Ovary (tissue), 3 donors: ENCODE measurements at regions not wholly inside any gene's neighbourhood (a gene's known extent, or its start where the extent isn't known, plus 50 kb on each side); places are given as distances from the start of the nearest gene placed in this dataset.

Experiments
- CTCF ChIP-seq, 3 donors: fragments of 450-650 bp in 2 of 3; fragments of 200-600 bp in 1 of 3; IDR thresholded peaks; one replicate each; pipeline versions ENCODE4 v1.5.1 to v1.8.0; 2016 to 2022; ENCODE audit warnings: antibody characterized with exemption in 3 of 3, mild to moderate bottlenecking in 1 of 3
- EP300 ChIP-seq: sonication (generic); formaldehyde crosslinking; IDR thresholded peaks from one replicate; pipeline ENCODE4 v1.6.1; 2017; ENCODE audit warnings: antibody characterized with exemption
- POLR2A ChIP-seq: fragments of 450-650 bp; IDR thresholded peaks from one replicate; pipeline ENCODE4 v1.6.1; 2017; ENCODE audit warnings: antibody characterized with exemption, mild to moderate bottlenecking, moderate library complexity
- donor health status: DM: no; HTN: no; CAD: no.

- no peak for TF ChIP-seq CTCF (IDR thresholded peaks at IDR 0.05)
- no peak for TF ChIP-seq POLR2A
- TF ChIP-seq EP300, result no peak
Measured at GRCh38 chr3:176193032-176193730, 1004.1 kb downstream of the TBL1XR1 start.
